Upper lobe of left lung (tissue), 4 donors: ENCODE measurements at regions not wholly inside any gene's neighbourhood (a gene's known extent, or its start where the extent isn't known, plus 50 kb on each side); places are given as distances from the start of the nearest gene placed in this dataset.

Experiments
- POLR2A ChIP-seq, 4 donors: fragments of 450-650 bp; IDR thresholded peaks; one replicate each; pipeline ENCODE4 v1.5.1; 2016 to 2017; ENCODE audit warnings: antibody characterized with exemption in 4 of 4, mild to moderate bottlenecking in 2 of 4
- POLR2AphosphoS5 ChIP-seq, 2 donors: sonication (generic); formaldehyde crosslinking; IDR thresholded peaks; one replicate each; pipeline ENCODE4 v1.5.1; 2017; ENCODE audit warnings: antibody characterized with exemption in 2 of 2

GRCh38 chr3:22735373-22735772 lies 467.8 kb upstream of the UBE2E2 start:
- TF ChIP-seq POLR2A (IDR thresholded peaks at IDR 0.05) (no peak), POLR2AphosphoS5 (IDR thresholded peaks at IDR 0.05) (no peak)
